H7 (cell line): ENCODE measurements at regions not wholly inside any gene's neighbourhood (a gene's known extent, or its start where the extent isn't known, plus 50 kb on each side); places are given as distances from the start of the nearest gene placed in this dataset.
"Not testable (repeated sequence)": the region's sequence is repeated elsewhere in the genome, so short reads cannot be mapped to it uniquely, and the experiment has no call there.

Experiments
- DNase-seq: peaks from one replicate; pipeline ENCODE4 v3.0.0; 2012
- H3K27me3 ChIP-seq: 2 replicates; pipeline ENCODE4 v1.6.0; 2011; ENCODE audit warnings: mild to moderate bottlenecking, low read length; ENCODE audit not compliant: control insufficient read depth, insufficient read depth
- H3K36me3 ChIP-seq: replicated peaks from 2 replicates; pipeline ENCODE4 v1.5.1; 2011; ENCODE audit warnings: low read length; ENCODE audit not compliant: control insufficient read depth, insufficient read depth
- H3K4me3 ChIP-seq: 2 replicates; pipeline ENCODE4 v1.5.1; 2011; ENCODE audit warnings: low read depth, mild to moderate bottlenecking, control low read depth, low read length, moderate library complexity; ENCODE audit not compliant: insufficient read depth

DNA sequence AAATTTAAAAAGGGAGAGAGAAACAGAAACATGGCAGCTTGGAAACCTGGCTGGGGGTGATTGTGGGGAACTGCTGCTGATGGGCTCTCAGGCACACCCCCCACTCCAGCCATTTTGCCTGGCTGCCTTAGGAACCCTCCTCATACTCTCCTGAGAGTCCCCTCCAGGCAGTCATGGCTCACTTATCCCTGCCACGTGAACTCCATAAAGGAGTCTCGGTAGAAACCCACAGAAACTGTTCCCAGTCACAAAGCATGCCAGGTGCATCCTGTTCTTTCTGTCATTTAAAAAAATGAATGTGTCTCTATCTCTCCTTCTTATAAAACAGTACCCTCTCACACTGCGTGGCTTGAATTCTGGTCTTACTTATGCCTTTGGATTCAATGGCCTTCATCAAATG, 242.8 kb downstream of the ZNF479 start:
- not testable (repeated sequence) for H3K36me3 ChIP-seq, DNase-seq, H3K27me3 ChIP-seq, H3K4me3 ChIP-seq

DNA sequence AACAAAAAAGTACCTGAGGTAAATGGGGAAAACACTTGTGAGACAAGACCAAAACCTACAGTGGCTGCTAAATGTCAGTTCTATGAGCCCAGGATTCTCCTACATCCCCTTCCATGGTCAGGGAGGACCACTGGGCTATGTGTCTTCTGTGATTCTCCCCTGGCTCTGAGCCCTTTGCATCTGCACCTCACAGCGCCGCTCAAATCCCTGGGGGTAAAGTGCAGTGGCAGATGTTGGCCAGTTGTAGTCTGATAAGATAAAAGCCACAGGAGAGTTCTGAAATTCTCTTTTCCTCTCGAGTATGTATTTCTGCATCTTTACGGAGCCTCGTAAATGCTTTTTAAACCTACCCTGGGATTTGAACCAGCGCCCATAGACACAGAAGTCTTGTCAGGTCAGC, 247.1 kb downstream of the ZNF479 start:
- DNase-seq, H3K36me3 ChIP-seq, H3K27me3 ChIP-seq, H3K4me3 ChIP-seq: not testable (repeated sequence)

DNA sequence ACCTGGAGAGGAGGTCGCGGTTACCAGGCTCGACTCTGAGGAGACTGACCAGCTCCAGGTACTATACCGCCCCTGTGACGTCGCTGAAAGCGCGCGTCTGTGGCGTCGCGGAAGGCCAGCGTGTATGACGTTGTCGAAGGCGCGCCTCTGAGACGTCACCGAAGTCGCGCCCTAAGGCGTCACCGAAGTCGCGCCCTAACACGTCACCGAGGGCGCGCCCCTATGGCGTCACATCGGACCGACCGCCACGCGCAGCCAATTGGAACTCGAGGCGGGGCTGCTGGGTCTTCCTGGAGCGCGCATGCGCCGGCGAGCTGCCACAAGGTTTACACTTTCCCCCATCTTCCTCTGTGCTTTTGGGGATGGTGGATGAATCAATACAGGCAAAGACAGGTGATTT, 249.9 kb downstream of the ZNF479 start:
- H3K36me3 ChIP-seq, H3K4me3 ChIP-seq, H3K27me3 ChIP-seq: not testable (repeated sequence)
- peak; percentile 9 for DNase-seq
